ENCODE measurements at regions not wholly inside any gene's neighbourhood (a gene's known extent, or its start where the extent isn't known, plus 50 kb on each side); places are given as distances from the start of the nearest gene placed in this dataset.

DNA sequence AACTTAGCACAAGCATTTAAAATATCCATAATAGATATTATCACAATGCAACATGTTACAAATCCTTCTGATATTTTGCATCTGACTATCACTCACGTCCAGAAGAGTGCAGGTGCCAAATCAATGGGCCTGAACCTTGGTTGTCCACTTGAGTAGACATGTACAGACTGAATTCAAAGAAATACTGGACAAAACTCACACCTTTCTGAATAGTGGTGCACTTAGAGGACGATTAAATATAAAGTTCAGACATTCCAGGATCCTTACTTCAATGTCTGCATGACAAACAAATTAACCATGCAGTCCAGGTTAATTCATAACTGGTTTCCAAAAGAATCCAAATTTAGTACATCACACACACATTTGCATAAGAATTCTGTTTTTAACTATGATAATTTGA lies 406.0 kb upstream of the EDA2R start:
- DNase-seq (ENCODE audit: low read depth, low spot score) (no peak), ATAC-seq (no peak)
- Histone ChIP-seq H3K79me2 (ENCODE audit: insufficient read depth, low read length) (no peaks in the 10 kb centered on the region), H3K27ac (ENCODE audit: low read depth, low read length) (no peak overlapping the region), H3K27me3 (ENCODE audit: insufficient read depth, low read length) (no peaks in the 10 kb centered on the region), H4K20me1 (ENCODE audit: insufficient read depth) (no peaks in the 10 kb centered on the region), H3K4me3 (replicated peaks in 1 of 2; ENCODE audit: low read depth in 1 of 2, low read length in 2 of 2) (no peak overlapping the region), H3K4me2 (ENCODE audit: low read length) (no peak overlapping the region), H3K9me2 (ENCODE audit: insufficient read depth) (no peaks in the 10 kb centered on the region), H2AFZ (ENCODE audit: low read depth, low read length, poor library complexity, severe bottlenecking) (no peak overlapping the region), H3K36me3 (ENCODE audit: control insufficient read depth in 1 of 2, insufficient read depth in 2 of 2, low read length in 2 of 2) (no peaks in the 10 kb centered on the region), H3K9ac (ENCODE audit: low read length) (no peak overlapping the region), H3K9me3 (ENCODE audit: control insufficient read depth in 1 of 2, insufficient read depth in 1 of 2, low read depth in 1 of 2, low read length in 2 of 2) (no peaks in the 10 kb centered on the region; a peak in 1 of 4 replicates), H3K4me1 (ENCODE audit: control insufficient read depth in 1 of 2, insufficient read depth in 2 of 2, low read length in 2 of 2) (no peaks in the 10 kb centered on the region)
- TF ChIP-seq EZH2 (IDR thresholded peaks at IDR 0.05) (no peak), EGR1 (IDR thresholded peaks at IDR 0.05; ENCODE audit: low read depth) (no peak)
- ChIA-PET CTCF (no interaction called here), POLR2A (no interaction called here), RAD21 (ENCODE audit: low non-redundant PET in 1 of 2, low total read pairs in 2 of 2, uncharacterized antibody in 2 of 2, unreplicated experiment in 2 of 2) (no interaction called here)
- intact Hi-C loops (cut with micrococcal nuclease): no loop called here
- no TSS peak for BruUV-seq (replicated peaks)

DNA sequence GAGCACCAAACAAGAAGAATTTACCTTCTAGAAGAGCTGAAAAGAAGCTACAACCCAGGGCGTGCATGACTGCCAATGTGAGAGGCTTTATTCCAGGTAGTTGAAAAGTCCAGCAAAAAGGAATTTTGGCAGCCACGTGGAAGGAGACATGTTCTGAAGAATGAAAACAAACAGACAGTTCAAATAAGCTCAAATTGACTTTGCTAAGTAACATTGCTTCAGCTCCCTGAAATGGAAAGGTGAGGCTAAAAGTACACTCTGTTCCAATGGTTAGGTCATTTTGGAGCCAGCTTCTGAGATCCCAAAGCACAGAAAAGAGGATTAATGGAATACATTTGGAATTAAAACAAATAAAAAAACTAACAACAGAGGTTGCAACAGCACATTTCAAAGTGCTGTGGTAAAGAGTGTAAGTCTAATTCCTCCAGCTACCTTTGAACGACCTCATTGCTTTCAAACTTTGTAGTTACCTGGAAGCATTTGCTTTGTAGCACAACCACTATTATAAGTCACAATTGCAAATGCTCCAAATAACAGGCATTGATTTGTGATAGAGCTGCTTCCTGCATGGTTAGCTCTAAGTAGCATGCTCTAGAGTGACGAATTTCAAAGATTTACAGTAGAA lies 405.3 kb upstream of the EDA2R start:
- Histone ChIP-seq H3K79me2 (ENCODE audit: insufficient read depth, low read length) (no peaks in the 10 kb centered on the region), H3K9me3 (ENCODE audit: control insufficient read depth in 1 of 2, insufficient read depth in 1 of 2, low read depth in 1 of 2, low read length in 2 of 2) (no peaks in the 10 kb centered on the region; a peak in 1 of 4 replicates), H3K4me2 (ENCODE audit: low read length) (no peak overlapping the region), H3K9me2 (ENCODE audit: insufficient read depth) (no peaks in the 10 kb centered on the region), H3K27ac (ENCODE audit: low read depth, low read length) (no peak overlapping the region), H3K27me3 (ENCODE audit: insufficient read depth, low read length) (no peaks in the 10 kb centered on the region), H3K9ac (ENCODE audit: low read length) (no peak overlapping the region), H2AFZ (ENCODE audit: low read depth, low read length, poor library complexity, severe bottlenecking) (no peak overlapping the region), H4K20me1 (ENCODE audit: insufficient read depth) (no peaks in the 10 kb centered on the region), H3K4me3 (replicated peaks in 1 of 2; ENCODE audit: low read depth in 1 of 2, low read length in 2 of 2) (no peak overlapping the region), H3K36me3 (ENCODE audit: control insufficient read depth in 1 of 2, insufficient read depth in 2 of 2, low read length in 2 of 2) (no peaks in the 10 kb centered on the region), H3K4me1 (ENCODE audit: control insufficient read depth in 1 of 2, insufficient read depth in 2 of 2, low read length in 2 of 2) (no peaks in the 10 kb centered on the region)
- intact Hi-C loops (cut with micrococcal nuclease): no loop called here
- ChIA-PET RAD21 (ENCODE audit: low non-redundant PET in 1 of 2, low total read pairs in 2 of 2, uncharacterized antibody in 2 of 2, unreplicated experiment in 2 of 2) (no interaction called here), CTCF (no interaction called here), POLR2A (no interaction called here)
- DNase-seq (ENCODE audit: low read depth, low spot score) (no peak), ATAC-seq (no peak)
- no TSS peak for BruUV-seq (replicated peaks)
- no peak for TF ChIP-seq SP1 (IDR thresholded peaks at IDR 0.05; ENCODE audit: low read depth)
- TF ChIP-seq ELF1 (IDR thresholded peaks at IDR 0.05; ENCODE audit: borderline replicate concordance, low read depth): no peak
- TF ChIP-seq CBX3 (IDR thresholded peaks at IDR 0.05; ENCODE audit: low read depth): no peak
- TF ChIP-seq, protein P1, sequence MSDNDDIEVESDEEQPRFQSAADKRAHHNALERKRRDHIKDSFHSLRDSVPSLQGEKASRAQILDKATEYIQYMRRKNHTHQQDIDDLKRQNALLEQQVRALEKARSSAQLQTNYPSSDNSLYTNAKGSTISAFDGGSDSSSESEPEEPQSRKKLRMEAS (IDR thresholded peaks at IDR 0.05): no peak
- no peak for TF ChIP-seq FOSL1 (IDR thresholded peaks at IDR 0.05; ENCODE audit: low read depth)
- no peak for TF ChIP-seq EZH2phosphoT487 (IDR thresholded peaks at IDR 0.05; ENCODE audit: borderline replicate concordance)
- TF ChIP-seq, protein P2, sequence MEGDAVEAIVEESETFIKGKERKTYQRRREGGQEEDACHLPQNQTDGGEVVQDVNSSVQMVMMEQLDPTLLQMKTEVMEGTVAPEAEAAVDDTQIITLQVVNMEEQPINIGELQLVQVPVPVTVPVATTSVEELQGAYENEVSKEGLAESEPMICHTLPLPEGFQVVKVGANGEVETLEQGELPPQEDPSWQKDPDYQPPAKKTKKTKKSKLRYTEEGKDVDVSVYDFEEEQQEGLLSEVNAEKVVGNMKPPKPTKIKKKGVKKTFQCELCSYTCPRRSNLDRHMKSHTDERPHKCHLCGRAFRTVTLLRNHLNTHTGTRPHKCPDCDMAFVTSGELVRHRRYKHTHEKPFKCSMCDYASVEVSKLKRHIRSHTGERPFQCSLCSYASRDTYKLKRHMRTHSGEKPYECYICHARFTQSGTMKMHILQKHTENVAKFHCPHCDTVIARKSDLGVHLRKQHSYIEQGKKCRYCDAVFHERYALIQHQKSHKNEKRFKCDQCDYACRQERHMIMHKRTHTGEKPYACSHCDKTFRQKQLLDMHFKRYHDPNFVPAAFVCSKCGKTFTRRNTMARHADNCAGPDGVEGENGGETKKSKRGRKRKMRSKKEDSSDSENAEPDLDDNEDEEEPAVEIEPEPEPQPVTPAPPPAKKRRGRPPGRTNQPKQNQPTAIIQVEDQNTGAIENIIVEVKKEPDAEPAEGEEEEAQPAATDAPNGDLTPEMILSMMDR (IDR thresholded peaks at IDR 0.05 in 2 of 3, conservative IDR thresholded peaks at IDR 0.05 in 1 of 3; ENCODE audit: borderline replicate concordance in 1 of 3, insufficient read depth in 1 of 3, low read depth in 2 of 3, low read length in 2 of 3): no peak
- TF ChIP-seq, protein P3, sequence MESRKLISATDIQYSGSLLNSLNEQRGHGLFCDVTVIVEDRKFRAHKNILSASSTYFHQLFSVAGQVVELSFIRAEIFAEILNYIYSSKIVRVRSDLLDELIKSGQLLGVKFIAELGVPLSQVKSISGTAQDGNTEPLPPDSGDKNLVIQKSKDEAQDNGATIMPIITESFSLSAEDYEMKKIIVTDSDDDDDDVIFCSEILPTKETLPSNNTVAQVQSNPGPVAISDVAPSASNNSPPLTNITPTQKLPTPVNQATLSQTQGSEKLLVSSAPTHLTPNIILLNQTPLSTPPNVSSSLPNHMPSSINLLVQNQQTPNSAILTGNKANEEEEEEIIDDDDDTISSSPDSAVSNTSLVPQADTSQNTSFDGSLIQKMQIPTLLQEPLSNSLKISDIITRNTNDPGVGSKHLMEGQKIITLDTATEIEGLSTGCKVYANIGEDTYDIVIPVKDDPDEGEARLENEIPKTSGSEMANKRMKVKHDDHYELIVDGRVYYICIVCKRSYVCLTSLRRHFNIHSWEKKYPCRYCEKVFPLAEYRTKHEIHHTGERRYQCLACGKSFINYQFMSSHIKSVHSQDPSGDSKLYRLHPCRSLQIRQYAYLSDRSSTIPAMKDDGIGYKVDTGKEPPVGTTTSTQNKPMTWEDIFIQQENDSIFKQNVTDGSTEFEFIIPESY (IDR thresholded peaks at IDR 0.05; ENCODE audit: extremely low read depth, insufficient replicate concordance, low read length): no peak
- no peak for TF ChIP-seq RAD21 (IDR thresholded peaks at IDR 0.05; ENCODE audit: low read depth)
- no peak for TF ChIP-seq EGR1 (IDR thresholded peaks at IDR 0.05; ENCODE audit: low read depth)
- TF ChIP-seq SRF (IDR thresholded peaks at IDR 0.05; ENCODE audit: low read depth): no peak
- TF ChIP-seq, protein P4, sequence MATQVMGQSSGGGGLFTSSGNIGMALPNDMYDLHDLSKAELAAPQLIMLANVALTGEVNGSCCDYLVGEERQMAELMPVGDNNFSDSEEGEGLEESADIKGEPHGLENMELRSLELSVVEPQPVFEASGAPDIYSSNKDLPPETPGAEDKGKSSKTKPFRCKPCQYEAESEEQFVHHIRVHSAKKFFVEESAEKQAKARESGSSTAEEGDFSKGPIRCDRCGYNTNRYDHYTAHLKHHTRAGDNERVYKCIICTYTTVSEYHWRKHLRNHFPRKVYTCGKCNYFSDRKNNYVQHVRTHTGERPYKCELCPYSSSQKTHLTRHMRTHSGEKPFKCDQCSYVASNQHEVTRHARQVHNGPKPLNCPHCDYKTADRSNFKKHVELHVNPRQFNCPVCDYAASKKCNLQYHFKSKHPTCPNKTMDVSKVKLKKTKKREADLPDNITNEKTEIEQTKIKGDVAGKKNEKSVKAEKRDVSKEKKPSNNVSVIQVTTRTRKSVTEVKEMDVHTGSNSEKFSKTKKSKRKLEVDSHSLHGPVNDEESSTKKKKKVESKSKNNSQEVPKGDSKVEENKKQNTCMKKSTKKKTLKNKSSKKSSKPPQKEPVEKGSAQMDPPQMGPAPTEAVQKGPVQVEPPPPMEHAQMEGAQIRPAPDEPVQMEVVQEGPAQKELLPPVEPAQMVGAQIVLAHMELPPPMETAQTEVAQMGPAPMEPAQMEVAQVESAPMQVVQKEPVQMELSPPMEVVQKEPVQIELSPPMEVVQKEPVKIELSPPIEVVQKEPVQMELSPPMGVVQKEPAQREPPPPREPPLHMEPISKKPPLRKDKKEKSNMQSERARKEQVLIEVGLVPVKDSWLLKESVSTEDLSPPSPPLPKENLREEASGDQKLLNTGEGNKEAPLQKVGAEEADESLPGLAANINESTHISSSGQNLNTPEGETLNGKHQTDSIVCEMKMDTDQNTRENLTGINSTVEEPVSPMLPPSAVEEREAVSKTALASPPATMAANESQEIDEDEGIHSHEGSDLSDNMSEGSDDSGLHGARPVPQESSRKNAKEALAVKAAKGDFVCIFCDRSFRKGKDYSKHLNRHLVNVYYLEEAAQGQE (IDR thresholded peaks at IDR 0.05; ENCODE audit: low read depth): no peak
- TF ChIP-seq EZH2 (IDR thresholded peaks at IDR 0.05): no peak

Data from HCT116 (cell line).